Central memory CD4-positive, alpha-beta T cell (primary cell): ENCODE measurements at regions not wholly inside any gene's neighbourhood (a gene's known extent, or its start where the extent isn't known, plus 50 kb on each side); places are given as distances from the start of the nearest gene placed in this dataset.

Experiments
- DNase-seq: peaks from one replicate; pipeline ENCODE4 v3.0.0; 2022

DNA sequence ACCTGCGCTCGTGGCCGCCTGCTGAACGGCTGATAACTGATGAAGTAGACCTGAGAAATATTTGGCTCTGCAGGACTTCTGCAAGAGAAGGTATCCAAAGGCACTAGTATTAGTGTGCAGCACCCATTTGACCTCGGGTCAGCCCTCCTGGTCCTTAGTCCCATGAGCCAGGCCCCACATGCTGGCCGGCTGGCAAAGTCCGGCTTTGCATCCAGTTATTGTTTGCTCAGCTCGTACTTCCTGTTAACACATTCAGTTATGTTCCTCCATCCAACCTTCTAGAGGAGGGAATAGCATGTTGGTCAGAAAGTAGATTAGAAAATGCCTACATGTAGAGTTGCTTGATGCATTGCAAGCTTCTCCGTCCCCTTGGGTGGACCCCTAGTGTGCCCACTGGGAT lies 385.7 kb upstream of the RGMA start:
- DNase-seq, result no peak

DNA sequence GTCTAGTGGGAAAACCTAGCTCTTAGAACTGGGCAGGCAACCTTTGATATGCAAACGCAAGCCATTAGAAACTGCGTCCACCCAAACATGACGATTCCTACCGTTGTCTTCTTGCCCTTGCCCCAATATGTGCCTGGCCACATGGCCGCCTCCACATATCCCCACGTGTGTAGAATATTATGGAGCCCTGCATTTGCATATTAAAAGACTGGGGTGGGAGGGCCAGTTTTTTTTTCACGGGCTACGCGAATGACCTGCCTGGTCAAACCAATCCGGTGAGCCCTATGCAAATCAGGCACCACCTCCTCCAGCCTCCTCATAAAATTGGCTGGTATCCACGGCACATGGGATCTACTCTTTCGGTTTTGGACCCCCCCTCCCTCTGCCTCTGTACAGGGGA lies 381.0 kb upstream of the RGMA start:
- DNase-seq, result no peak

GRCh38 chr15:93467337-93467736 lies 378.3 kb upstream of the RGMA start:
- no peak for DNase-seq

- no peak for DNase-seq
These were observed 377.4 kb upstream of the RGMA start for GRCh38 chr15:93466380-93466779.

- no peak for DNase-seq
These were observed 373.7 kb upstream of the RGMA start for GRCh38 chr15:93462690-93463089.

GRCh38 chr15:93460717-93461116 lies 371.7 kb upstream of the RGMA start:
- no peak for DNase-seq

GRCh38 chr15:93459396-93459795 lies 370.4 kb upstream of the RGMA start:
- DNase-seq, result no peak

DNA sequence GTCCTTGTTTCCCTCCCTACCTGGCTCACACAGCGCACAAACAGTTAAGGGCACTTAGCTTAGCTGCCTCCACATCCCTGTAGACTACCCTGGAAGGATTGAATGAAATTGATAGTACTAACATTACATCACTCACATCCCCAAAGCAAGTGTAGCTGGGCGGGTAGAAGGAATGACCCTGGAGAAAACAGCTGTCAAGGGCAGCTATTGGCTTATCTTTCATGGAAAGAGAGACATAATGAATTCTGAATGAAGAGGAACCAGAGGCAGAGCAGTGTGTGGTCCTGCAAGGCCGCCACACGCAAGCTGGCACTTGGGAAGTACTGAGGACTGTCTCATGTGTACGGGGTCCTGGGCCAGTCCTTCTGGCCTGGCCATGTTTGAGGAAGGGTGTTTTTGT lies 369.6 kb upstream of the RGMA start:
- DNase-seq, result no peak

GRCh38 chr15:93454788-93455187 lies 365.8 kb upstream of the RGMA start:
- no peak for DNase-seq

DNA sequence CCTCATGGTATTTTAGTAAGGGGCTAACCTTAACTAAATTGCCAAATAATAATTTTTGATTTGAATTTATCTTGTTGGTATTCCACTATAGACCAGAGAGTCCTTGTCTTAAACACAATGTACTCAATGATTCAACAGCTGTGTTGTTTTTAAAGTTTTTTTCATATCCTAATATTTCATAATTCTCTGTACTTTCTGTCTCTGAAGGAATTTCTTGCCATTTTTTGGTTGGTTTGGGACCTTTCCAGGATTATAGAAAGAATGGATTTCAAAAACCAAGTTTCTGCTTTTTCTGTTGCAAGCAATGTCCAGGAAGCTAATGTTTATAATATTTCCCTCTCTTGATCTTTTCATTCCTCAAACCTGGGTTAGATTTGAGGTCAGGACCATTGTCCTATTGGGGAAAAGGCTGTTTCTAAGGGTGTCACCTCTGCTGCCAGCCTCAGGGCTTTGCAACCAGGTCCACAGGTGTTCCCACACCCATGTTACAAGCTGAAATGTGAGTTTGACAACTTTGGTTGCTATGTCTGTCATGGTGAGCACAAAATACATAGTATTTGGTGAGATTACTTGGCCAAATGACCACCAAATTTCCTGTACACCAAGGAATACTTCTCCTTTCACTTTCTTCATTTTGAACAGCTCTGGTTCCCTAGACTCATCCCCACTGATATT lies 363.7 kb upstream of the RGMA start:
- DNase-seq, result no peak

DNA sequence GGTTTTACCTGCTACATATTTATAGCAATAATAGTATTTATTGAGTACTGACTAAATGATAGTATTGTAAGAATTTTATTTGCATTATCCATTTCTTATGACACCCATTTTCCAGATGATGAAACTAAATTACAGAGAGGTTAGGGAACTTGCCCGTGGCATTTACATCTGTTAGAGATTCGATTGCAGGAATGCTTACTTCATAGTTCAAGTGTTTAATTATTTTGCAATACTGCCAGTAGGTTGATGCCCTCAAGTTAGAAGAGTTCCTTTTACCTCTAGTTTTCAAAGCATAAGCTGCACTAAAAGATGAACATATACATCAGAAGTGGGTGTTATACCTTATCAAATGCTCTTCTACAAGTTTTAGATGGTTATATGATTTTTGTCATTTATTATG lies 362.8 kb upstream of the RGMA start:
- no peak for DNase-seq

DNA sequence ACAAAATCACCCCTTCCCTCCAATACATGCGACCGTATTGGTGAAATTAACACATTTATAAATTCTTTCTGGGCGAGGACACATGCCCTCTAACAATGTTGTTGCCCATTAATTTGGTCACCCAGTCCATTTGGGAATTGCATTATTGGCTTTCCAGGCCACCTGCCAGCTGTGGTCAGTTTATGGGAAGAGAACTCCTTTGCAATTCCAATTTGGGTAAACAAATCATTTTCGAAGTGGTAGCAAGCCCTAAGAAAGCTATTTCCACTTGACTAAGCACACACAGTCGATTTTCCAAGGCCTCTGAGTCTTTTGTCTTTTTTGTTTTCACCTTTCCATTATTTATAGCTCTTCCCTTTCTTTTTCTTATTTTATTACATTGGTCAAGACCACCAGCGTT lies 362.3 kb upstream of the RGMA start:
- no peak for DNase-seq

DNA sequence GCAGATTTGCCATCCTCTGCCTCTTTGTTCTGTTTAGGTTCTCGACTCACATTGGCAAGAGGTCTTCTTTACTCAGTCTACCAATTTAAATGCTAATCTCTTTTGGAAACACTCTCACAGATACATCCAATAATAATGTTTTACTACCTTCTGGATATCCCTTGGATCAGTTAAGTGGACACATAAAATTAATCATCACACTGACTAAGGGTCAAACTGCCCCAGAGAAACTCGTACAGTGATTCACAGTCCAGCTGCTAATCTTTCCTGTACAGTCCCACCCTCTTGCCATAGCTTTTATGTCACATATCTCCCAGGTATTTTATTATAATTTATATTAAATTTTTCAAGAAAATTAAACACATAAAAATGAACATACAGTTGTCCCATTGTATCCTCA lies 360.8 kb upstream of the RGMA start:
- DNase-seq, result no peak

DNA sequence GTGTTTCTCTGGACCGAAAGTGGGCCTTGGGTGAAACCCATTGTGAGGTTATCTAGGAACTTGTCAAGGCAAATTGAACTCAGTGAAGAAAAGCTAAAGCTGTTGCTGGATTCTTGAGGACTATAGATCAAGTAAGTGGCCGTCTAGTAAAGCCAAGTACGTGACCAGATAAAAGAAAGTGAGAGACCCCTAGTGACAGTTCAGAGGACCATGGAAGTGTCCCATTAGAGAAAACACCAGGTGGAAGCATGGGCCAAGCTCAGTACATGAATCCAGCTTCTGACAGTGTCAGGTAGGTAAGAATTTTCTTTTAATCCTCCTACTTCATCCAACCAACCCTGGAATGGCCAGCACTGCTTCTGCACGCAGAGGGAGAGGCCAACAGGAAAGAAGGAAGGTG lies 349.3 kb upstream of the RGMA start:
- DNase-seq, result no peak

DNA sequence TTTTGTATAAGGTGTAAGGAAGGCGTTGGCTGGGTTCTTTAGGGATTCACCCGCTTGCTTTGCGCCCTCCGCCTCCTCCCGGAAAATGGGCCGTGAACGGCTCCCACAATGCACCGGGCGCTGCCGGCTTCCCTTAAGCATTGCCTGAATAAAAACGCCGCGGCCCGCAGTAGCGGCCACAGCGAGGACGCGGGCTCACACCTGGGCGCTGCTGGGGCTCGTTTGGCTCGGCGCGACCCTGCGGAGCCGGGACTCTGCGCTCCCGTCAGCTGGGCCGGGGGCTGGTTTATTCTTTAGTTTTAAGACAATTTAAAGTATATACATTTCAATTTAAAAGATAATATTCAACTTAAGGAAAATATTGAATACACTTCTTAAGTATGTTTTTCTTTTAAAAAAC lies 343.5 kb upstream of the RGMA start:
- DNase-seq, result no peak

DNA sequence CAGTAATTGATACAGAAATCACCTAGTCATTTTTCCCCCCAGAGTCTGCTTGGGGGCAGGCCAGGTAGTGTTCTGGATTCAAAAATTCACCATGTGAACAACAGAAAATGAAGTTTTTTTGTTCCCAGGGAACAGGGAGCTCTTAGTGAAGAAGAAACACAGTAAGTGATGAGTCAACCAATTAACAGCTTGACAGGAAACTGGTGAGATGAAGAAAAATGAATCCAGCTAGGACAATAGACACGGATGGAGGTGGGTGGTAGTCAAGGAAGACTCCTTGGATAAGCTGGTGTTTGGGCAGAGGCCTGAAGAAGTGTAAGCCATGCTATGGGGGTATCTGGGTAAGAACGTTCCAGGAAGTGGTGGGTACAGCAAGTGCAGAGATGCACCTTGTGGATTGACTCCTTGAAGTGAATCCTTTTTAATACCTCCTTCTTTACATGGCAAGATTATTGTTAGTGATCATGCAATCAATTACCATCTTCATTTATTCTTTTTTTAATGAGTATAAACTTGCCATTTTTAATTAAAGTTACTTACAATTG lies 339.9 kb upstream of the RGMA start:
- DNase-seq, result no peak

DNA sequence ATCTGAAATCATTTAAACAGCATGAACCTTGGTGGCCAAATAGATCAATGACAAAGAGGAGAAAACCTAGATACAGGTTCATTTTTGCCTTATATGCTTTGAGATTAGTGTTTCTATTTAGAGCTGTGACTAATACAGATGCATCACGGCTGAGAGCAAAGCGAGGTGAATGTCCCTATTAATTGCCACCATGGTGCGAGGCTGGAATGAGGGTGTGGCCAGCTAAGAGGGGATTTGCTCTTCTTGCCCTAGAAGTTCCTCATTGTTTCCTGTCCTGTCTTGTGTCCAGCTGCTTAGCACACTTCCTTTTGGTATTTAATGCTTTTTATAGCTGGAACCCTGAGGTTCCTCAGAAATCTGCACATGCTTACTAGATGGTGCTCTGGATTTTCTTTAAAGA lies 339.1 kb upstream of the RGMA start:
- DNase-seq, result no peak

DNA sequence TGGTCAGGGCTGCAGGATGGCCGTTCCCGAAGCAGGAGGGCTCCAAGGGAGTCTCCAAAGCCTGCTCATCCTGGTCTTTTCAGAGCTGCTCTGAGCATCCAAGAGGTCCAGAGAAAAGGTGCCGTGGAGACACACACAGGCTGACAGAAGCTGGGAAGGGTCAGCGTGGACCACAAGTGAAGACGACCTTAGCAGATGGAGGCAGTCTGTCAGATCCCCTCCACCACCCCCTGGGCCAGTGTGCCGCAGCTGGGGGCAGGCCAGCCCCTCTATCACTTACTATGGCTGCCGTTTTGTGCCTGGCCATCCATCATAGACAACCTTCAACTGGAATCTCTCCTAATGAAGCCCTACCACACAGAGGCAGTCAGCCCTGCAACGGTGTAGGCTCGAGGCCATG lies 335.1 kb upstream of the RGMA start:
- DNase-seq, result no peak

DNA sequence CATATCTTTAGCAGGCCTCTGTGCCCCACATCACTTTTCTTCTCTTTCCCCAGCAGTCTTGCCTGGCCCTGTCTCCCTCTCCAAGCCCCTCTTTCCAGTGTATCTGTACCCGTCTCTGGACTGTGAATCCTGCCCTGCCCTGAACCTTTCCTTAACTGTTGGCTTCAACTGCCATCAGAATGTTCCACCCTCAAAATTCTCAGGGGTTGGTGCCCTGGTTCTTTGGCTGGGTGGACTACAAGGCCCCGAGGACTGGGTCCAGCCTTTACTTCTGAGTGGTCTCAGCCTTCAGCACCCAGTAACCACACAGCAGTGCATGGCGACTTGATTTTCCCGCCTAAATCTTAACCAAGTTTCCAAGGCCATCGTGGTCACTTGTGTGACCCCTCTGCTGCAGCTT lies 333.5 kb upstream of the RGMA start:
- DNase-seq, result no peak

- DNase-seq, result no peak
These were observed 331.5 kb upstream of the RGMA start for GRCh38 chr15:93420477-93420876.

GRCh38 chr15:93420050-93420452 lies 331.0 kb upstream of the RGMA start:
- no peak for DNase-seq

GRCh38 chr15:93418566-93418965 lies 329.6 kb upstream of the RGMA start:
- no peak for DNase-seq

DNA sequence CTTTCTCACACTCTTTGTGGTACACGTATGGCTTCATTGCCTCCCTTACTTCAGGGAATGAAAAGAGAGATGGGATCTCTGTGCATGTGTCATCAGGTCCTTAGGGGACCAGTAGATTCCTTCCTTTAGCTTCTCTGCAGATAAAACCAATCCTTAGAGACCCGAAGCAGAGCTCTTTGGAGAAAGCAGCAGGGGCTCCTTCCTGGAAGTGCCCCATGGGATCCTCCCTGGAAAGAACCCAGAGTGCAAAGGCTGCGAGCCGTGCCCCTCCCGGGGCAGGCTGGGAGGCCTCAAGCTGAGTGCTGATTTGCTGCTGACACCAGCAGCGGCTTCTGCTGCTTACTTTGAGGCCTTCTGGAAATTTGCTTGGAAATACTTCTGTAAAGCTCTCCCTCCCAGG lies 328.6 kb upstream of the RGMA start:
- no peak for DNase-seq

GRCh38 chr15:93417156-93417555 lies 328.1 kb upstream of the RGMA start:
- DNase-seq, result no peak

GRCh38 chr15:93415576-93415975 lies 326.6 kb upstream of the RGMA start:
- no peak for DNase-seq
